HG02852 (cell line): ENCODE measurements at regions not wholly inside any gene's neighbourhood (a gene's known extent, or its start where the extent isn't known, plus 50 kb on each side); places are given as distances from the start of the nearest gene placed in this dataset.

Experiments
- ATAC-seq: cut with Tn5 transposase; IDR thresholded peaks from one replicate; pipeline ENCODE4 v1.9.1; 2021; ENCODE audit warnings: mild to moderate bottlenecking, moderate library complexity; ENCODE audit not compliant: unreplicated experiment

DNA sequence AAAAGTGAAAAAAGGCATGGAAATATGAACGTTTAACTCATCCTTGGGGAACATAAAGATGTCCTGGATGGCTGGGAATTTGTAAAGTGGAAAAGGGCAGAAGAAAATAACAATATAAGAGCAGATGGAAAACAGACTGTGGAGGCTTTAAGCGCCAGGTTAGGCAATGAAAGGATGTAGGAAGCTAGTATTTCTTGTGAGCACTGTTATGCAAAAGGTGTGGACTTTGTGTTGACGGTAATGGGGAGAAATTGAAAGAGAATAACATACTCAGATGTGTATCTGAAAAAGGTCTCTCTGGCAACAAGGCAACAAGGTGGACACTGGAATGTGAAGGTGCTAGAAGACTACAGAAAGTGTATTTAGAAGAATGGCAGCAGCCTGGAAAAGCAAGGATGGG is 411.8 kb downstream of the PLPP3 start:
- no peak for ATAC-seq

GRCh38 chr1:56160773-56161315 is 418.5 kb downstream of the PLPP3 start:
- no peak for ATAC-seq

DNA sequence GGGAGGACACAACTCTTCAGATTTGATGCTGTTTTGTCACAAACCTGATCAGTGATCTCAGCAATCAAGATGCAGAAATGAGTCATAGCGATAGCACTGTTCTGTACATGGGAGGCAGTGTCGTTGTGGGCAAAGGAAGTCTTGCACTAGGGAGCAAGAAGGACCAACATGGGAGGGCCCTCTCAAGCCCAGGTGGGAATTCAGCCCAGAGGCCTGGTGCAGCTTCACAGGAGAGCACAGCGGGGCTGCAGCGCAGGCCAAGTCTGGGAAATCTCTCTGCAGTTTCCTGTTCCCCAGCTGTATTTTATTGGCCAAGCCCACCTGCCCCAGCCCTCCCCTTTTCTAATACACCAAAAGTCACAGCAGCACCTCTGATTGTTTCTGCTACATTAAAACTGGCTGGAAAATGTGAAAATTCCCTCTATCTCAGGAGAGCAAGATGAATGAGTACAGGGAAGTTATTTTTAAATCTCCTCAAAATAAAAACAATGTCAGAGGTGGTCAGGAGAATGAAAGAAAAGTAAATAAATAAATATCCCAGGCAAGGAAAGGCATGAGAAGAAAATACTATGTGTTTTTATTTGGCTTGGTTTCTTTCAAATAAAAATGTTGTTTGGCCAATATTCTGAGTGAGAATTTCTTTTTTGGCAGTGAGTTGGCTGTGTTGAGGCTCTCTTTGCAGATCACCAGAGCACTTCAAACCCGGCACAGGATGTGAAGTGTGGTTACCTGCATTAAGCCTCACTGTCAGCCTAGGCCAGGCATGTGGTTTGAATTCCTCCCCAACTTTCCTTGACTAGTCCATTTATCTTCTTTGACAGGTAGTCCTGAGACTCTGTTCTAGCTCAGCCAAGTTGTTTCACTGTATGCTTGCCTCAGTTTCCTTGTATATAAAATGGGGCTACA is 422.1 kb downstream of the PLPP3 start:
- no peak for ATAC-seq

- ATAC-seq: no peak
These were observed 426.1 kb downstream of the PLPP3 start for GRCh38 chr1:56153276-56153675.

GRCh38 chr1:56152635-56153034 is 426.7 kb downstream of the PLPP3 start:
- no peak for ATAC-seq

DNA sequence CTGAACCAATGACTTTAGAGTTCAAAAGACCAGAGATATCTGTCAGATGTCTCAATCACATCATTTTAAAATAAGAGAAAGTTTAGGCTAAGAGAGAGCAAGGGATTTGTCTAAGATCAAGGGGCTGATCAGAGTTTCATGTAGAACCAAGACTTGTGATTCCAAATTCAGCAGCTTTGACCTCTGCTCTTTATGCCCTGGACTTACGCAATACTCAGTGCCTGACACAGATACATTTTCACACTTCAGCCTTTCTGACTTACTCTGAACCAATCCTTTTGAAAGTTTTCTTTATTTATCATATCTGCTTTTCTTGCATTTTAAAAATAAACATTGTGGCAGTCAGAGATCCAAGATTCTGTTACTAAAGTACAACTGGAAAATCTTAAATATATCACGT is 428.0 kb downstream of the PLPP3 start:
- ATAC-seq: no peak

- ATAC-seq: no peak
These were observed 428.7 kb downstream of the PLPP3 start for GRCh38 chr1:56150441-56151215.

- no peak for ATAC-seq
These were observed 429.6 kb downstream of the PLPP3 start for GRCh38 chr1:56149761-56150160.

- no peak for ATAC-seq
These were observed 430.8 kb downstream of the PLPP3 start for GRCh38 chr1:56148326-56149193.

- ATAC-seq: no peak
These were observed 431.9 kb downstream of the PLPP3 start for GRCh38 chr1:56147459-56147858.

DNA sequence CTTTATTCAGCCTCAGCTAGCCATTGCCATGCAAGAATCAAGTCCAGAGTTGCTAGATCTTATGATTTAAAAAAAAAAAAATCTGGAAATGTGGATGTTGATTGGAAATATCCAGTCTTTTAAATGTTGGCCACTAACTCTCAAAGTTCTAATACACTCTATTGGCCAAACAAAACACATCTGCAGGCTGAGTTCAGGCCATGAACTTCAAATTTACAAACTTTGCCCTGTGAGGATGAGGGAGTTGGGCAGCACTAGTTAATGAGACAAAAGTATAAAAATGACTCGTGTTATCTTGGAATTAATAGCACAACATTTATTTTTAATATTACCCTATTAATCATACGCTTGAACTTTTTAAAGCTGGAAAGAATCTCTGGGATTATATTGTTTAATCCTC is 432.3 kb downstream of the PLPP3 start:
- ATAC-seq: no peak

GRCh38 chr1:56146449-56146848 is 432.9 kb downstream of the PLPP3 start:
- ATAC-seq: no peak

- no peak for ATAC-seq
These were observed 433.8 kb downstream of the PLPP3 start for GRCh38 chr1:56145581-56145980.

- no peak for ATAC-seq
These were observed 437.1 kb downstream of the PLPP3 start for GRCh38 chr1:56142301-56142700.

DNA sequence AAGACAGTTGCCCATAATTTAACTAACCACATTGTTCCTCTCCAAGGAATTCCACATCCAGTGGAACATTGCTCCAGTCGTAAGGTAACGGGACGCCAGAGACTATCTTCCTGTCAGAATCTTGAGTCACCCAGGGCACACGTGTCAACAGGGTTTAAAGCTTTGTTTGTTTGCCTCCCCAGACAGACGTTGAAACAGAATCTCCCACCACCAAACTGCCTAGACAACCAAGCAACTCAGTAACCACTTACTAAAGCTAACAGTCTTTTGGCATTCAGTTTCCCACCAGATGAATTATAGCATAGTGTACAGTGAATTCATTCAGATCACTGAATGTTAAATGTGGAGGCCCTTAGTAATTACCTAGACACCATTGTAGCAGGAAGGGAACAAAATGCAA is 439.5 kb downstream of the PLPP3 start:
- ATAC-seq: no peak

DNA sequence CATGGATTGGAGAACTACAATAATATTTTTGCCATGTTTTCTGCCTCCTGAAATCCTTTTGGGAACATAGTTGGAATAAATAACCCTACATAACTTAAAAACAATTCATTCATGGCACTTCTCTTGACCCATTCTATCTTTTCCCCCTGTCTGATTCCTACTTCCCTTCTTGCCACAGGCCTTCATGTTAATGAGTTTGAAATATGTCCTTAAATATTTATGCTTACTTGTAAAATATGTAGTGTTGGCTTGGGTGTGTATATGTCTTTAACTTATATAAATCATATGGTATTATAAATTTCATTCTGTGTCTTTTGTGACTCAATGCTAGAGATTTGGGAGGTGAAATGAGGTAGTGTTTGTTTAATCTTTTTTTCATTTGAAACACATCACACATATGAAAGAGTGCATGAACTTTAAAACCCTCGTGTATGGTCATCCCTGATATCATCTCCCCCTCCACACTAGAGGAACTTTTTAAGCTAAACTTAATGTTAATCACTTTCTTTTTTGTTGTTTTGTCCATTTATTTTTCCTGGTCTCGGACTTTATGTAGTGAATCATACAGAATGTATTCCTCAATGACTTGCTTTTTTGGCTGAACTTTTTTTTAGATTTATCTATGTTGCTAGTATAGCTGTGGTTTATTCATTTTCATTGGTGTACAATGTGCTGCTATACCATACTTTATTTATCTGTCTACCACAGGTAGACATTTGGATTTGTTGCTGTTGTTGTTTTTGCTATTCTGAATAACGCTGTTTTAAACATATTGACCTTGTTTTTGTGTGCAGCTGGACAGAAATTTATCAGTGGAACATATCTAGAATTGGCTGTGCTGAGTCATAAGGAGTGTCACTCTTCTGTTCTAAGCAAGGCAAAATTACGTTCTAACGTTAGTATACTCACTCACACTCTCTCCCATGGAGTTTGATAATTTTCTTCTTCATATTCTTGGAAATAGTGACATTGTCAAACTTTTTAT is 441.6 kb downstream of the PLPP3 start:
- ATAC-seq: no peak

GRCh38 chr1:56137090-56137489 is 442.3 kb downstream of the PLPP3 start:
- no peak for ATAC-seq

GRCh38 chr1:56135864-56136147 is 443.6 kb downstream of the PLPP3 start:
- peak; percentile 13 for ATAC-seq

GRCh38 chr1:56135069-56135863 is 444.1 kb downstream of the PLPP3 start:
- peak; percentile 61 for ATAC-seq
